ENCODE measurements at regions not wholly inside any gene's neighbourhood (a gene's known extent, or its start where the extent isn't known, plus 50 kb on each side); places are given as distances from the start of the nearest gene placed in this dataset.

- H3K27ac Mint-ChIP-seq, result no peak overlapping the region
- H3K9me3 Mint-ChIP-seq, result no peaks in the 10 kb centered on the region
- no peak for TF ChIP-seq CTCF (conservative IDR thresholded peaks at IDR 0.05)
- DNase-seq (ENCODE audit: extremely low spot score, unreplicated experiment), result no peak
- H3K4me1 Mint-ChIP-seq (ENCODE audit: unreplicated experiment), result no peaks in the 10 kb centered on the region
- no peaks in the 10 kb centered on the region for H3K36me3 Mint-ChIP-seq
- peaks cover 27% of the 10 kb centered on the region for H3K27me3 Mint-ChIP-seq
- H3K4me3 Mint-ChIP-seq, result no peak overlapping the region
Measured at GRCh38 chr17:14935139-14935841, 329.8 kb downstream of the PMP22 start.

- Mint-ChIP-seq H3K4me1 (ENCODE audit: unreplicated experiment) (no peaks in the 10 kb centered on the region), H3K4me3 (no peak overlapping the region), H3K9me3 (no peaks in the 10 kb centered on the region), H3K27ac (no peak overlapping the region), H3K36me3 (no peaks in the 10 kb centered on the region), H3K27me3 (peaks cover 29% of the 10 kb centered on the region)
- no peak for TF ChIP-seq CTCF (conservative IDR thresholded peaks at IDR 0.05)
- no peak for DNase-seq (ENCODE audit: extremely low spot score, unreplicated experiment)
Measured at GRCh38 chr17:14933676-14934075, 331.4 kb downstream of the PMP22 start.

- Mint-ChIP-seq H3K4me1 (ENCODE audit: unreplicated experiment) (peaks cover 5% of the 10 kb centered on the region), H3K27me3 (peaks cover 17% of the 10 kb centered on the region), H3K4me3 (no peak overlapping the region), H3K36me3 (no peaks in the 10 kb centered on the region), H3K9me3 (peaks cover 7% of the 10 kb centered on the region), H3K27ac (no peak overlapping the region)
- DNase-seq (ENCODE audit: extremely low spot score, unreplicated experiment), result no peak
- peak; percentile 94 for TF ChIP-seq CTCF (conservative IDR thresholded peaks at IDR 0.05)
Measured at GRCh38 chr17:14926526-14927122, 338.5 kb downstream of the PMP22 start.

GRCh38 chr17:14926073-14926472 lies 339.1 kb downstream of the PMP22 start:
- H3K4me3 Mint-ChIP-seq, result no peak overlapping the region
- no peak overlapping the region for H3K27ac Mint-ChIP-seq
- H3K4me1 Mint-ChIP-seq (ENCODE audit: unreplicated experiment), result peaks cover 5% of the 10 kb centered on the region
- TF ChIP-seq CTCF (conservative IDR thresholded peaks at IDR 0.05), result no peak
- DNase-seq (ENCODE audit: extremely low spot score, unreplicated experiment), result no peak
- H3K36me3 Mint-ChIP-seq, result no peaks in the 10 kb centered on the region
- H3K27me3 Mint-ChIP-seq, result peaks cover 17% of the 10 kb centered on the region
- peaks cover 7% of the 10 kb centered on the region for H3K9me3 Mint-ChIP-seq

- H3K36me3 Mint-ChIP-seq, result no peaks in the 10 kb centered on the region
- peaks cover 7% of the 10 kb centered on the region for H3K9me3 Mint-ChIP-seq
- H3K4me1 Mint-ChIP-seq (ENCODE audit: unreplicated experiment), result peaks cover 5% of the 10 kb centered on the region
- peaks cover 17% of the 10 kb centered on the region for H3K27me3 Mint-ChIP-seq
- H3K27ac Mint-ChIP-seq, result no peak overlapping the region
- no peak for DNase-seq (ENCODE audit: extremely low spot score, unreplicated experiment)
- no peak for TF ChIP-seq CTCF (conservative IDR thresholded peaks at IDR 0.05)
- no peak overlapping the region for H3K4me3 Mint-ChIP-seq
Measured at GRCh38 chr17:14925498-14925897, 339.6 kb downstream of the PMP22 start.

All from type B pancreatic cell (in vitro differentiated cells).